Immature natural killer cell (primary cell): ENCODE measurements at regions not wholly inside any gene's neighbourhood (a gene's known extent, or its start where the extent isn't known, plus 50 kb on each side); places are given as distances from the start of the nearest gene placed in this dataset.
A peak's percentile ranks its signal among the peaks of the same experiment; 100 is the strongest.
"Not testable (repeated sequence)": the region's sequence is repeated elsewhere in the genome, so short reads cannot be mapped to it uniquely, and the experiment has no call there.

ENCODE experiments used
- DNase-seq, 3 donors: peaks; one replicate each; pipeline ENCODE4 v3.0.0; 2022; ENCODE audit warnings: mixed read lengths in 1 of 3
- H3K27ac Mint-ChIP-seq, 6 donors: one replicate each; pipeline ENCODE4 v1.8.0; 2020; ENCODE audit warnings: mixed read lengths in 6 of 6, mild to moderate bottlenecking in 5 of 6, inconsistent platforms in 4 of 6, moderate library complexity in 3 of 6
- H3K27me3 Mint-ChIP-seq, 3 donors: one replicate each; pipeline ENCODE4 v1.8.0; 2020 to 2021; ENCODE audit warnings: low read depth in 3 of 3, mild to moderate bottlenecking in 3 of 3, mixed read lengths in 3 of 3, moderate library complexity in 3 of 3, inconsistent platforms in 1 of 3
- H3K36me3 Mint-ChIP-seq, 3 donors: one replicate each; pipeline ENCODE4 v1.8.0; 2020; ENCODE audit warnings: mixed read lengths in 3 of 3, inconsistent platforms in 2 of 3, mild to moderate bottlenecking in 2 of 3
- H3K4me1 Mint-ChIP-seq, 2 donors: one replicate each; pipeline ENCODE4 v1.8.0; 2020; ENCODE audit warnings: inconsistent platforms in 2 of 2, mild to moderate bottlenecking in 2 of 2, mixed read lengths in 2 of 2, moderate library complexity in 1 of 2
- H3K4me3 Mint-ChIP-seq, 5 donors: one replicate each; pipeline ENCODE4 v1.8.0; 2020; ENCODE audit warnings: mild to moderate bottlenecking in 5 of 5, mixed read lengths in 5 of 5, inconsistent platforms in 3 of 5, moderate library complexity in 3 of 5
- H3K9me3 Mint-ChIP-seq, 6 donors: one replicate each; pipeline ENCODE4 v1.8.0; 2020; ENCODE audit warnings: mild to moderate bottlenecking in 6 of 6, mixed read lengths in 6 of 6, inconsistent platforms in 4 of 6, moderate library complexity in 3 of 6

DNA sequence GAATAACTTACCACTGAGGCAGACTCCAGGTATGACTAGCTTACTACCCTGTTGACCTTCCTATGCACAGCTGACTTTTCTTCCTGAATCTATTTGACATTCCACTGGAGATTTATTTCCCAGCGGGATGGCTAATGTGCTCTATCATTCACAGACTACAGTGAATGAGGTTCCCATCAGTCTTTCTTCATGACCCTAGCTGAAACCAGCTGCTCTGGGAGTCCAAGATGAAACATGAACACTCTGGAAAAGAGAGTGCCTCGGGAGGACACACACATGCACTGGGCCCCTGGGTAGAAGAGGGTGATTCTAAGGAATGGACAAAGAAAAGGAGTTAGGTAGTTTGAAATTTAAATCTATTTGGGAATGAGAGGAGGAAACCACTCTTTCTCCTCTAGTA is 82.6 kb upstream of the DST start:
- Mint-ChIP-seq H3K27me3 (peaks cover 0 to 2% (median 0%) of the 10 kb centered on the region in 3 donors), H3K27ac (no peak overlapping the region), H3K36me3 (no peaks in the 10 kb centered on the region), H3K4me1 (peaks cover 0 to 10% of the 10 kb centered on the region in 2 donors), H3K9me3 (no peaks in the 10 kb centered on the region), H3K4me3 (no peak overlapping the region)
- DNase-seq, result no peak

DNA sequence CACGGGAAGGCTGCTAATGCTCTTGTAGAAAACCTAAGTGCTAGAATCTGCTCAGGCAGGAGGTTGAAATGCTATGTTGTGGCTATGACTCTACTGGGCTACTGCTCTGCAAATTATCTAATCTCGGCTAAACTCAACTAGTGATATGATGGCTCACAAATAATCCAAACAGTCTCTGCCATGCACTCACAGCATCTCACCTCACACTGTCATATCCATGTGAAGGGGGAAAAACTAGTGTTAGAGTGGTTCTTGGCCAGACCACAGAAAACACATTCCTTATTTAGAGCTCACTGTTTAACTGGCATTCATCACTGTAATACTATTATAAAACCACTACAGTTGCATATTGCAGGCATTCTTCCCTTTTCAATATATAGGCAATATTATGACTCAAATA is 81.8 kb upstream of the DST start:
- H3K4me3 Mint-ChIP-seq, result no peak overlapping the region
- peaks cover 0 to 2% (median 0%) of the 10 kb centered on the region in 3 donors for H3K27me3 Mint-ChIP-seq
- peaks cover 0 to 4% of the 10 kb centered on the region in 2 donors for H3K4me1 Mint-ChIP-seq
- H3K36me3 Mint-ChIP-seq, result peaks cover 0 to 3% (median 0%) of the 10 kb centered on the region in 3 donors
- H3K27ac Mint-ChIP-seq, result no peak overlapping the region
- no peak for DNase-seq
- H3K9me3 Mint-ChIP-seq, result peaks cover 0 to 3% (median 1%) of the 10 kb centered on the region in 6 donors

DNA sequence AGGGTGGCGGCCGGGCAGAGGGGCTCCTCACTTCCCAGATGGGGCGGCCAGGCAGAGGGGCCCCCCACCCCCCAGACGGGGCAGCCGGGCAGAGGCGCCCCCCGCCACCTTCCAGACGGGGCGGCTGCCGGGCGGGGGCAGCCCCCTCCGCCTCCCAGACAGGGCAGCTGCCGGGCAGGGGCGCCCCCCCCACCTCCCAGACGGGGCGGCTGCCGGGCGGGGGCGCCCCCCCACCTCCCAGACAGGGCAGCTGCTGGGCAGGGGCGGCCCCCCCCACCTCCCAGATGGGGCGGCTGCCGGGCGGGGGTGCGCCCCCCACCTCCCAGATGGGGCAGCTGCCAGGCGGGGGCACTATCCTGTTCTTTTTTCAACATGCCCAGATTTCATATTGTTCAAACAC is 78.2 kb upstream of the DST start:
- H3K9me3 Mint-ChIP-seq, result peaks cover 0 to 6% (median 3%) of the 10 kb centered on the region in 6 donors
- DNase-seq, result no peak
- peaks cover 0 to 6% (median 0%) of the 10 kb centered on the region in 3 donors for H3K27me3 Mint-ChIP-seq
- peaks cover 0 to 4% (median 0%) of the 10 kb centered on the region in 3 donors for H3K36me3 Mint-ChIP-seq
- no peak overlapping the region for H3K27ac Mint-ChIP-seq
- no peak overlapping the region for H3K4me3 Mint-ChIP-seq
- peaks cover 0 to 6% of the 10 kb centered on the region in 2 donors for H3K4me1 Mint-ChIP-seq

DNA sequence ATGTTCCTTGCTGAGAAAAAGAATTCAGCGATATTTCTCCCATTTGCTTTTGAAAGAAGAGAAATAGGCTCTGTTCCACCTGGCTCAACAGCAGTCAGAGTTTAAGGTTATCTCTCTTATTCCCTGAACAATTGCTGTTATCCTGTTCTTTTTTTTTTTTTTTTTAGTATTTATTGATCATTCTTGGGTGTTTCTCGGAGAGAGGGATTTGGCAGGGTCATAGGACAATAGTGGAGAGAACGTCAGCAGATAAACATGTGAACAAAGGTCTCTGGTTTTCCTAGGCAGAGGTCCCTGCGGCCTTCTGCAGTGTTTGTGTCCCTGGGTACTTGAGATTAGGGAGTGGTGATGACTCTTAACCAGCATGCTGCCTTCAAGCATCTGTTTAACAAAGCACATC is 77.5 kb upstream of the DST start:
- not testable (repeated sequence) for H3K4me1 Mint-ChIP-seq, DNase-seq, H3K9me3 Mint-ChIP-seq, H3K36me3 Mint-ChIP-seq, H3K4me3 Mint-ChIP-seq, H3K27me3 Mint-ChIP-seq, H3K27ac Mint-ChIP-seq

DNA sequence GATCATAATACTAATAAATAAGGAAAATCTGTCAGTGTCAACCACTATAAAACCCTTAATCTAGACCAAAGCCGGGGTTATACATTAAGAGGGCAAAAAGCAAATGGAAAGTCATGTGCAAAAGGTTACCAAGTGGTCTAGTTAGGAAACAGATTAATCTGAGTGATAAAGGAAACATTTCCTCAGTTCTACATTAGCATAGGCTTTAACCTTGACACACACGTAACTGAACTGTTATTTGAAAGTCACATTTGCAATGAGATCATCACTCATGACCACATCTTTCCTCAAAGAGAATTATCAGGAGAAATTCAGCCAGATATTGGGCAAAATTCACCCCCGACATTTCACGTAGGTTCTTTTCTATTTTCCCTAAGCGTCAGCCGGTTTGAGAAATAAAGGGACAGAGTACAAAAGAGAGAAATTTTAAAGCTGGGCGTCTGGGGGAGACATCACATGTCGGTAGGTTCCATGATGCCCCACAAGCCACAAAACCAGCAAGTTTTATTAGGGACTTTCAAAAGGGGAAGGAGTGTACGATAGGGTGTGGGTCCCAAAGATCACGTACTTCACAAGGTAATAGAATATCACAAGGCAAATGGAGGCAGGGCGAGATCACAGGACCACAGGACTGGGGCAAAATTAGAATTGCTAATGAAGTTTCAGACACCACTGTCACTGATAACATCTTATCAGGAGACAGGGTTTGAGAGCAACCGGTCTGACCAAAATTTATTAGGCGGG is 76.8 kb upstream of the DST start:
- not testable (repeated sequence) for H3K27ac Mint-ChIP-seq, H3K4me1 Mint-ChIP-seq, H3K4me3 Mint-ChIP-seq, DNase-seq, H3K27me3 Mint-ChIP-seq, H3K9me3 Mint-ChIP-seq, H3K36me3 Mint-ChIP-seq

DNA sequence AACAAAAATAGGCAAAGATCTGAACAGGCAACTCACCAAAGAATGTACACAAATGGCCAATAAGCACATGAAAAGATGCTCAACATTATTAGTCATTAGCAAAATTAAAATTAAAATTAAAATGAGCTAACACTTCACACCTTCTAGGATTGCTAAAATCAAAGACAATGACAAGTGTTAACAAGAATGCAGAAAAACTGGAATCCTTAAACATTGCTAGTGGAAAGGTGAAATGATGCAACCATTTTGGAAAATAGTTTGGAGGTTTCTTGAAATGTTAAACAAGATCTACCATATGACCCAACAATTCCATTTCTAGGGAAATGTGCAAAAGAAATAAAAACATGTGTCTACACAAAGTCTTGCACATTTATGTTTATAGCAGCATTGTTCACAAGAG is 75.5 kb upstream of the DST start:
- Mint-ChIP-seq H3K4me3 (no peak overlapping the region), H3K27ac (no peak overlapping the region), H3K4me1 (peaks cover 0 to 6% of the 10 kb centered on the region in 2 donors), H3K9me3 (peaks cover 0 to 6% (median 3%) of the 10 kb centered on the region in 6 donors), H3K27me3 (peaks cover 0 to 6% (median 0%) of the 10 kb centered on the region in 3 donors), H3K36me3 (peaks cover 0 to 4% (median 0%) of the 10 kb centered on the region in 3 donors)
- DNase-seq, result no peak

DNA sequence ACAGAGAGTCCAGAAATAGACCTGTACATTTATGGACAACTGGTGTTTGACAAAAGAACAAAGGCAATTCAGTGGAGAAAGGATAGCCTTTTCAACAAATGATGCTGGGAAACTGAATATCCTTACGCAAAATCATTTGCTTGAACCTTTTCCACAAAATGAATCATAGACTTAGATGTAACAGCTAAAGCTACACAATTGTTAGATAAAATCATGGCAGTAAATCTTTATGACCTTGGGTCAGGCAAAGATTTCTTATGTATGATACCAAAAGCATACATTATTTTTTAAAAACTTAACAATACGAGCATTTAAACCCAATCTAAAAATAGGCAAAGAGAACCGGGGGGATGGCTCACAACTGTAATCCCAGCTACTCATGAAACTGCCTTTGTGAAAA is 73.5 kb upstream of the DST start:
- Mint-ChIP-seq H3K27me3 (peaks cover 0 to 4% (median 0%) of the 10 kb centered on the region in 3 donors), H3K4me1 (peaks cover 0 to 6% of the 10 kb centered on the region in 2 donors), H3K27ac (no peak overlapping the region), H3K36me3 (peaks cover 0 to 4% (median 0%) of the 10 kb centered on the region in 3 donors), H3K4me3 (no peak overlapping the region), H3K9me3 (peaks cover 0 to 6% (median 3%) of the 10 kb centered on the region in 6 donors)
- no peak for DNase-seq

DNA sequence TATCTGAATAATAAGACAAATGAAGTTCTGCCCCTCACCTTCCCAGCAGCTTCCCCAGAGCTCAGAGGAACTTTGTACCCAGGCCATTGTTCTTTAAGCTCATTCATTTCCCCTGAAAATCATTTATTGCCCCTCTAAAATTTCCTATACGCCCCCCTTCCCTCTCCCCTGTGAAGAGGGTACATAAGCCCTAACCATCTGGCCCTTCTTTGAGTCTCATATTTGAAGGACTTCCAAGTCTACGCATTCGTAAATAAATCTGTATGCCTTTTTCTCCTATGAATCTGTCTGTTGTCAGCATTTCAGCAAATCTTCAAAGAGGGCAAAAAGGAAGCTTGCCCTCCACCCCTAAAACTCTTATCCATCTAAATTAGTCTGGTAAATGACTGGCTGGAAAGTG is 73.1 kb upstream of the DST start:
- peaks cover 0 to 4% (median 0%) of the 10 kb centered on the region in 3 donors for H3K27me3 Mint-ChIP-seq
- DNase-seq, result no peak
- H3K4me3 Mint-ChIP-seq, result no peak overlapping the region
- peaks cover 0 to 6% of the 10 kb centered on the region in 2 donors for H3K4me1 Mint-ChIP-seq
- peaks cover 0 to 4% (median 0%) of the 10 kb centered on the region in 3 donors for H3K36me3 Mint-ChIP-seq
- no peak overlapping the region for H3K27ac Mint-ChIP-seq
- H3K9me3 Mint-ChIP-seq, result peaks cover 0 to 6% (median 3%) of the 10 kb centered on the region in 6 donors

DNA sequence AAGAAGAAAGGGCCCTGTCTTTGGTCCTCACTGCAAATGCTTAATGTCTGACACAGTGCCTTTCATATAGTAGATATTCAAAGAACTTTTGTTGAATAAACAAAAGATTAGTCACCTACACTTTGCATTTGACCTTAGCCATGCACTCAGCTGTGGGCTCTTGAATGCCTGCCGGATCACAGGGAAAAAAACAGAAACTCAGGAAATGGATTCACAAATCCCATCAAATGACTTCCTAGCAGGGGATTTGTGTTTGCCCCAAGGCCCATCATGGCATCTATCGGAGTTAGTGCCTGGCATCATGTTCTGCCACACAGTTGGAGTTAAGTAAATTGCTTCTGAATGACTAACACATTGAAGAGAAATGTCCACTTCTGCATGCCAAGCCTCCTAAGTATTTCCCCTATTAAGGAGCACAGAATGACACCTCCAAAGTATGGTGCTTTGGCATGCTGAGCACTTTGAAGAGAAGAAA is 72.3 kb upstream of the DST start:
- Mint-ChIP-seq H3K4me3 (no peak overlapping the region), H3K4me1 (peaks cover 0 to 6% of the 10 kb centered on the region in 2 donors), H3K27me3 (peaks cover 0 to 4% (median 0%) of the 10 kb centered on the region in 3 donors), H3K36me3 (peaks cover 0 to 4% (median 0%) of the 10 kb centered on the region in 3 donors), H3K27ac (no peak overlapping the region), H3K9me3 (peaks cover 0 to 6% (median 3%) of the 10 kb centered on the region in 6 donors)
- DNase-seq, result no peak

DNA sequence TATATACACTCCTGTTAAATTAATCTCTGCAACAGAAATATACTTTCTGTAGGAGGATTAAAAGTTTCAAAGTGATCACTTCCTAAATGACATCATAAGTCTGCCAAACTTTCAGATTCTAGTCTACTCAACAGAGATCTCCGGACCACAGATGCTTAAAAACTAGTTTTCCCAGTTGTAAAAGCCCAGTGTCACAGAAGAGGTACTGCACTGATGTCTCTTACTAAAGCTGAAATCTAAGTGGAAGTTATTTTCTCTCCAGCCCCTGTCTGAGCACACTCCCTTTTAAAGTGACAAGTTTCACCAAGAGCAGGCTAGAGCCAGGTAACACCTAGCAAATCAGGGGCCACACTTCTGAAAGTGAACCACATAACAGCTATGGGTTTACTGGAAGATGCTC is 71.6 kb upstream of the DST start:
- no peak for DNase-seq
- Mint-ChIP-seq H3K36me3 (no peaks in the 10 kb centered on the region), H3K9me3 (peaks cover 0 to 3% (median under 1%) of the 10 kb centered on the region in 6 donors), H3K27ac (no peak overlapping the region), H3K4me3 (no peak overlapping the region), H3K4me1 (peaks cover 0 to 2% of the 10 kb centered on the region in 2 donors), H3K27me3 (peaks cover 0 to 4% (median 0%) of the 10 kb centered on the region in 3 donors)

DNA sequence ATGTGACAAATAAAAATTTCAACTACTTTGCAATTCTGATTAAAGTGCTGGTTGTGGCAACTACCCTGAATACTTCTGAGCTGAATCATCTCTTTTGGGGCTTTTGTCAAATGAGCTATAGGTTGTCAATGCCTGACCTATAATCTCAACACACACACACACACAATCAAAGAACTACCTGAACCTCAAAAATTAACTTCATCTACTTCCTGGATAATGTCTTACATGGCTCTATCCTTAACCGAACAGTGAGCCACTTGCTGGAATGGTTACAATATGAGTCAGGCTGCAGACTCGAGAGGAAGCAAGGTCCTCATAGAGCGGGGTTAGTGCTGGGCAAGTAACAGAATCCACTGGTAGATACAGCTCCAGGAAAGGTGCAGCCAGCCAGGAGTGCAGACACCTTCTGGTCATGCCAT is 70.6 kb upstream of the DST start:
- no peaks in the 10 kb centered on the region for H3K4me1 Mint-ChIP-seq
- no peak overlapping the region for H3K4me3 Mint-ChIP-seq
- peaks cover 0 to 4% (median 2%) of the 10 kb centered on the region in 3 donors for H3K27me3 Mint-ChIP-seq
- H3K9me3 Mint-ChIP-seq, result no peaks in the 10 kb centered on the region
- H3K27ac Mint-ChIP-seq, result no peak overlapping the region
- no peak for DNase-seq
- no peaks in the 10 kb centered on the region for H3K36me3 Mint-ChIP-seq

DNA sequence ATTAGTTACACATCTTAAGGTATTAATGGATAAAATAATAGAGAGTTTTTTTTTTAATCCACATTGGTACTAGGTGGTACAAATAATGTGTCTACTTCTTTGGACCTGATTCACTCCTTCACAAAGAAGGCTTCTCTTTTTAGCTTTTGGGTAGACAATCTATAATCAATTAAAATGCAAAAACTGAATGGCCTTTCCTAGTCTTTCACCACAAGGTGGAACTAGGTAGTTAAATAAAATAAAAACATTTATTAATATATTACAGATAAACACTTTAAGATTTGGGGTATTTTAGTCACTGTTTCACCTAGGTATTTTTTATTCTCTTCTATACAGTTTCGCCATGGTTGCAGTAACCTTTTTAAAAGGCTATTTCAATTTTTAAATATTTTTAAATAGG is 68.3 kb upstream of the DST start:
- no peak overlapping the region for H3K27ac Mint-ChIP-seq

DNA sequence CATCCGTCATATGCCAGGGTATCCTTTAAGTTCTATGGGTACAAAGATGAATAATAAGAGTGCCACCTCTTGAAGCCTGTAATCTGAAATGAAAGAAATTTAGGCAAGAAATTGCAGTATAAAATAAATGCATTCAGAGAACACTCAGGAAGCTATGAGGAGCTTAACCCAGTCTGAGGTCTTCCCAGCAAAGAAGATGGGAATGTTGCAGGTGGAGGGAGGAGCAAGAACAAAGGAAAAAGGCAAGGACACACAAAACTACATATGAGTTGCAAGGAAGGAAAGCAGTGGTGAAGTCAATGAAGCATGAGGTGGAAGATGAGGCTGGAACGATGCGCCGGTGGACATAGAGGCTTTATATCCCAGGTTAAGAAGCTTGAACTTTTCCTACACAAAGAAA is 67.0 kb upstream of the DST start:
- Mint-ChIP-seq H3K4me3 (no peak overlapping the region), H3K4me1 (no peaks in the 10 kb centered on the region), H3K9me3 (no peaks in the 10 kb centered on the region), H3K36me3 (no peaks in the 10 kb centered on the region), H3K27ac (no peak overlapping the region), H3K27me3 (peaks cover 0 to 2% (median 0%) of the 10 kb centered on the region in 3 donors)
- DNase-seq, result no peak

More for the DNA sequence above, 68.3 kb upstream of the DST start:
- H3K9me3 Mint-ChIP-seq, result no peaks in the 10 kb centered on the region
- H3K36me3 Mint-ChIP-seq, result no peaks in the 10 kb centered on the region
- no peaks in the 10 kb centered on the region for H3K4me1 Mint-ChIP-seq
- peaks cover 0 to 2% (median 0%) of the 10 kb centered on the region in 3 donors for H3K27me3 Mint-ChIP-seq
- no peak for DNase-seq
- H3K4me3 Mint-ChIP-seq, result no peak overlapping the region

DNA sequence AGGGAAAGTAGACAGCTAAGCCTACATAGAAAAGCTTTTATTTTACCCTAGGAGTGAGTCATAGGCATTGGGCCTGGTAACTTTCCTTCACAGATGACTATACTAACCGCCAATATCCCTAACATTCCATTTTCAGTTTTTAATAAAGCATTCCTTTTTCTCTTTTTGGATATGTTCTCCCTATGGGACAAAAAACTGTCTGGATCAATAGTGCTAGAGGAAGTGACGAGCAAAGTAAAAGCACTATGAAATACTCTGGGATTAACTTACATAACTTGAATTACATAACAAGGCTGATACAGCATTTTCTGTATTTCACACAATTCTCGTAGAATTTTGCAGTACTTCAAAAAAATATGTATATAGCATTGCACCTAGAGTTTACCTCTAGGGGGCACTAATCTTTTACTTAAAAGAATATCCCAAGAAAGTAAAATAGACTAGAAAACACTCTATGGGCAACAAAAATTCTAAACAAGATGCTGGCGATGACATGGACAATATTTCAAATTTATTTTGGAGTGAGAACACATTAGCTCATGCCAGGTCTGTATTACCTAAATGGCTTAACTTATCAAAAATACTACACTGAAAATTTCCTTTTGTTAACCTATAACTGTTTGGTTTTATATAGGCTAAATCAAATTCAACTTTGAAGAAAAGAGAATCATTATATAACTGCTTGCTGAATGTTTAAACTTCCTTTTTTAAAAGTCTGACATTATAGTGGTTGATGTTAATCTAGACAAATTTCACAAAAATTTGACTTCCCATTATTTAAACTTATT is 66.3 kb upstream of the DST start:
- H3K36me3 Mint-ChIP-seq, result no peaks in the 10 kb centered on the region
- no peaks in the 10 kb centered on the region for H3K4me1 Mint-ChIP-seq
- peak in 2 of 3 donors; percentile 12 to 19 for DNase-seq
- peaks cover 0 to 2% (median 0%) of the 10 kb centered on the region in 3 donors for H3K27me3 Mint-ChIP-seq
- H3K27ac Mint-ChIP-seq, result no peak overlapping the region
- H3K9me3 Mint-ChIP-seq, result no peaks in the 10 kb centered on the region
- H3K4me3 Mint-ChIP-seq, result no peak overlapping the region
